OCI-LY7 (cell line): ENCODE measurements at regions not wholly inside any gene's neighbourhood (a gene's known extent, or its start where the extent isn't known, plus 50 kb on each side); places are given as distances from the start of the nearest gene placed in this dataset.

Source experiments
- BruUV-seq: library from RNA; stranded (reverse); fragments of 400-500 nt; replicated peaks from 2 replicates; lab custom pipeline; 2021; lab: Mats Ljungman, UMichigan
- CTCF ChIA-PET: fragments of 300-600 bp; sonication (Branson Sonifier 250); formaldehyde crosslinking; loops from one replicate; lab custom pipeline; 2022; ENCODE audit warnings: antibody characterized with exemption; ENCODE audit not compliant: unreplicated experiment; lab: Charles Lee
- POLR2A ChIA-PET: fragments of 300-600 bp; sonication (Branson Sonifier 250); formaldehyde crosslinking; loops from one replicate; lab custom pipeline; 2022; ENCODE audit warnings: antibody characterized with exemption; lab: Charles Lee
- DNase-seq: peaks from one replicate; pipeline ENCODE4 v3.0.0-alpha.2; 2015; ENCODE audit warnings: low spot score
- H2AFZ ChIP-seq: fragments of 200-600 bp; sonication (generic), shearing (Covaris generic); 2 replicates; pipeline ENCODE4 v1.6.1; 2014; ENCODE audit warnings: mild to moderate bottlenecking, antibody characterized with exemption, low read length, moderate library complexity
- H3K27ac ChIP-seq: fragments of 200-600 bp; sonication (generic); 2 replicates; pipeline ENCODE4 v1.5.1; 2014; ENCODE audit warnings: mixed run types, low read depth, mild to moderate bottlenecking, moderate library complexity, low read length, inconsistent platforms; ENCODE audit not compliant: poor library complexity, severe bottlenecking
- H3K36me3 ChIP-seq: fragments of 200-600 bp; sonication (generic); 2 replicates; pipeline ENCODE4 v1.6.1; 2014; ENCODE audit warnings: mild to moderate bottlenecking, antibody characterized with exemption, low read length, moderate library complexity, mixed read lengths; ENCODE audit not compliant: insufficient read depth
- H3K4me1 ChIP-seq: fragments of 200-600 bp; sonication (generic); 2 replicates; pipeline ENCODE4 v1.5.1; 2014; ENCODE audit warnings: mild to moderate bottlenecking, low read length; ENCODE audit not compliant: insufficient read depth, poor library complexity, severe bottlenecking
- H3K4me2 ChIP-seq: fragments of 200-600 bp; sonication (generic); 2 replicates; pipeline ENCODE4 v1.6.1; 2014; ENCODE audit warnings: mild to moderate bottlenecking, low read length
- H3K4me3 ChIP-seq: fragments of 200-600 bp; sonication (generic); 2 replicates; pipeline ENCODE4 v1.5.1; 2014; ENCODE audit warnings: mild to moderate bottlenecking, low read depth, low read length; ENCODE audit not compliant: poor library complexity, severe bottlenecking
- H3K79me2 ChIP-seq: fragments of 200-600 bp; sonication (generic); 2 replicates; pipeline ENCODE4 v1.6.1; 2016; ENCODE audit warnings: low read depth, mild to moderate bottlenecking, low read length, moderate library complexity, mixed read lengths; ENCODE audit not compliant: insufficient read depth
- H3K9me2 ChIP-seq: fragments of 200-600 bp; sonication (generic); 2 replicates; pipeline ENCODE4 v1.6.1; 2016; ENCODE audit warnings: mild to moderate bottlenecking, low read length, mixed read lengths; ENCODE audit not compliant: insufficient read depth
- H3K9me3 ChIP-seq: fragments of 200-600 bp; sonication (generic); 2 replicates; pipeline ENCODE4 v1.6.1; 2014; ENCODE audit warnings: mild to moderate bottlenecking, mixed run types, low read length, mixed read lengths
- H4K20me1 ChIP-seq: fragments of 200-600 bp; sonication (generic); 2 replicates; pipeline ENCODE4 v1.6.1; 2014; ENCODE audit warnings: mild to moderate bottlenecking, antibody characterized with exemption, low read length, moderate library complexity, mixed read lengths; ENCODE audit not compliant: insufficient read depth
- EZH2phosphoT487 ChIP-seq: fragments of 200-600 bp; sonication (generic); IDR thresholded peaks from 2 replicates; pipeline ENCODE4 v1.6.1; 2018; ENCODE audit warnings: low read depth, borderline replicate concordance, mild to moderate bottlenecking, mixed run types, antibody characterized with exemption, low read length, moderate library complexity, mixed read lengths
- intact Hi-C: fragments of 100-400 bp; cut with micrococcal nuclease; formaldehyde crosslinking; loops from one replicate; pipeline ENCODE4 v1.10.0; 2022; ENCODE audit not compliant: unreplicated experiment
- TF ChIP-seq, protein P1 (sequence below): fragments of 200-600 bp; sonication (generic); conservative IDR thresholded peaks from 2 replicates; pipeline ENCODE4 v1.5.1; 2014; ENCODE audit warnings: mild to moderate bottlenecking, antibody characterized with exemption, low read length, moderate library complexity, mixed read lengths

GRCh38 chr7:114107522-114107921 is 188.7 kb upstream of the PPP1R3A start:
- intact Hi-C loops = no loop called here

GRCh38 chr7:114104035-114104434 is 185.2 kb upstream of the PPP1R3A start:
- Histone ChIP-seq H3K79me2 (no peaks in the 10 kb centered on the region), H3K36me3 (no peaks in the 10 kb centered on the region), H3K9me3 (no peaks in the 10 kb centered on the region), H2AFZ (no peak overlapping the region), H3K4me2 (no peak overlapping the region), H3K27ac (no peak overlapping the region), H3K4me3 (no peak overlapping the region), H3K9me2 (no peaks in the 10 kb centered on the region), H4K20me1 (no peaks in the 10 kb centered on the region), H3K4me1 (no peaks in the 10 kb centered on the region)
- POLR2A ChIA-PET = no interaction called here
- CTCF ChIA-PET = no interaction called here
- no peak for DNase-seq
- intact Hi-C loops = no loop called here
- TF ChIP-seq, protein P1, sequence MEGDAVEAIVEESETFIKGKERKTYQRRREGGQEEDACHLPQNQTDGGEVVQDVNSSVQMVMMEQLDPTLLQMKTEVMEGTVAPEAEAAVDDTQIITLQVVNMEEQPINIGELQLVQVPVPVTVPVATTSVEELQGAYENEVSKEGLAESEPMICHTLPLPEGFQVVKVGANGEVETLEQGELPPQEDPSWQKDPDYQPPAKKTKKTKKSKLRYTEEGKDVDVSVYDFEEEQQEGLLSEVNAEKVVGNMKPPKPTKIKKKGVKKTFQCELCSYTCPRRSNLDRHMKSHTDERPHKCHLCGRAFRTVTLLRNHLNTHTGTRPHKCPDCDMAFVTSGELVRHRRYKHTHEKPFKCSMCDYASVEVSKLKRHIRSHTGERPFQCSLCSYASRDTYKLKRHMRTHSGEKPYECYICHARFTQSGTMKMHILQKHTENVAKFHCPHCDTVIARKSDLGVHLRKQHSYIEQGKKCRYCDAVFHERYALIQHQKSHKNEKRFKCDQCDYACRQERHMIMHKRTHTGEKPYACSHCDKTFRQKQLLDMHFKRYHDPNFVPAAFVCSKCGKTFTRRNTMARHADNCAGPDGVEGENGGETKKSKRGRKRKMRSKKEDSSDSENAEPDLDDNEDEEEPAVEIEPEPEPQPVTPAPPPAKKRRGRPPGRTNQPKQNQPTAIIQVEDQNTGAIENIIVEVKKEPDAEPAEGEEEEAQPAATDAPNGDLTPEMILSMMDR = no peak
- no peak for TF ChIP-seq EZH2phosphoT487
- BruUV-seq = no TSS peak

More at GRCh38 chr7:114107522-114107921, 188.7 kb upstream of the PPP1R3A start:
- H3K9me2 ChIP-seq = no peaks in the 10 kb centered on the region
- no peak overlapping the region for H3K27ac ChIP-seq
- no peaks in the 10 kb centered on the region for H4K20me1 ChIP-seq
- no TSS peak for BruUV-seq
- TF ChIP-seq, protein P1 = no peak
- TF ChIP-seq EZH2phosphoT487 = no peak
- POLR2A ChIA-PET = interaction anchor here (0.5 kb wide), 1 partner anchor 37 kb away, joined by 3 read pairs; no protein-coding TSS in a partner anchor
- no peaks in the 10 kb centered on the region for H3K36me3 ChIP-seq
- no peaks in the 10 kb centered on the region for H3K9me3 ChIP-seq
- no peak overlapping the region for H3K4me3 ChIP-seq
- H3K79me2 ChIP-seq = no peaks in the 10 kb centered on the region
- DNase-seq = no peak
- CTCF ChIA-PET = no interaction called here
- no peak overlapping the region for H2AFZ ChIP-seq
- no peaks in the 10 kb centered on the region for H3K4me1 ChIP-seq
- H3K4me2 ChIP-seq = no peak overlapping the region

- no peaks in the 10 kb centered on the region for H3K79me2 ChIP-seq
- H3K27ac ChIP-seq = no peak overlapping the region
- no peaks in the 10 kb centered on the region for H3K4me1 ChIP-seq
- H3K9me3 ChIP-seq = no peaks in the 10 kb centered on the region
- ChIA-PET CTCF (no interaction called here), POLR2A (interaction anchor here (0.6 kb wide), 1 partner anchor 433 kb away, joined by 4 read pairs; no protein-coding TSS in a partner anchor)
- no peak overlapping the region for H3K4me2 ChIP-seq
- no peaks in the 10 kb centered on the region for H3K36me3 ChIP-seq
- H3K4me3 ChIP-seq = no peak overlapping the region
- intact Hi-C loops = no loop called here
- no TSS peak for BruUV-seq
- TF ChIP-seq, protein P1 = no peak
- no peak for TF ChIP-seq EZH2phosphoT487
- DNase-seq = no peak
- no peaks in the 10 kb centered on the region for H4K20me1 ChIP-seq
- H2AFZ ChIP-seq = no peak overlapping the region
- no peaks in the 10 kb centered on the region for H3K9me2 ChIP-seq
These were observed 184.2 kb upstream of the PPP1R3A start for GRCh38 chr7:114102996-114103395.
